NCI-H1930 (cell line): ENCODE measurements at regions not wholly inside any gene's neighbourhood (a gene's known extent, or its start where the extent isn't known, plus 50 kb on each side); places are given as distances from the start of the nearest gene placed in this dataset.
"Not testable (repeated sequence)": the region's sequence is repeated elsewhere in the genome, so short reads cannot be mapped to it uniquely, and the experiment has no call there.

Experiments
- DNase-seq, 2 experiments: peaks; one replicate each; lab custom pipeline; 2025; lab: John Stamatoyannopoulos, UW

- not testable (repeated sequence) for DNase-seq
Measured at GRCh38 chr18:14460364-14460763, 83.0 kb downstream of the POTEC start.

GRCh38 chr18:14459826-14460225 is 83.6 kb downstream of the POTEC start:
- not testable (repeated sequence) for DNase-seq

GRCh38 chr18:14458009-14458945 is 85.1 kb downstream of the POTEC start:
- not testable (repeated sequence) for DNase-seq

- not testable (repeated sequence) for DNase-seq
Measured at GRCh38 chr18:14450637-14451009, 92.8 kb downstream of the POTEC start.

- peak in 1 of 2 experiments; percentile 8 for DNase-seq
Measured at GRCh38 chr18:14449995-14450636, 93.3 kb downstream of the POTEC start.

- DNase-seq, result not testable (repeated sequence)
Measured at GRCh38 chr18:14449062-14449461, 94.3 kb downstream of the POTEC start.

- DNase-seq, result not testable (repeated sequence)
Measured at GRCh38 chr18:14447715-14448114, 95.7 kb downstream of the POTEC start.

GRCh38 chr18:14435460-14435859 is 107.9 kb downstream of the POTEC start:
- not testable (repeated sequence) for DNase-seq

- not testable (repeated sequence) for DNase-seq
Measured at GRCh38 chr18:14432371-14432770, 111.0 kb downstream of the POTEC start.

- peak in 1 of 2 experiments; percentile 15 for DNase-seq
Measured at GRCh38 chr18:14431031-14431521, 112.3 kb downstream of the POTEC start.

GRCh38 chr18:14415806-14416205 is 127.6 kb downstream of the POTEC start:
- not testable (repeated sequence) for DNase-seq

GRCh38 chr18:14415399-14415798 is 128.0 kb downstream of the POTEC start:
- DNase-seq, result not testable (repeated sequence)

- DNase-seq, result not testable (repeated sequence)
Measured at GRCh38 chr18:14395533-14395932, 147.9 kb downstream of the POTEC start.

GRCh38 chr18:14393563-14394103 is 149.8 kb downstream of the POTEC start:
- DNase-seq, result not testable (repeated sequence)

- not testable (repeated sequence) for DNase-seq
Measured at GRCh38 chr18:14392604-14393003, 150.8 kb downstream of the POTEC start.

- not testable (repeated sequence) for DNase-seq
Measured at GRCh38 chr18:14384961-14385360, 158.4 kb downstream of the POTEC start.

GRCh38 chr18:14382666-14383065 is 160.7 kb downstream of the POTEC start:
- not testable (repeated sequence) for DNase-seq

- DNase-seq, result not testable (repeated sequence)
Measured at GRCh38 chr18:14379489-14379888, 163.9 kb downstream of the POTEC start.

- not testable (repeated sequence) for DNase-seq
Measured at GRCh38 chr18:14378376-14378775, 165.0 kb downstream of the POTEC start.

GRCh38 chr18:14361346-14361745 is 182.1 kb downstream of the POTEC start:
- DNase-seq, result not testable (repeated sequence)

- not testable (repeated sequence) for DNase-seq
Measured at GRCh38 chr18:14357553-14358297, 185.7 kb downstream of the POTEC start.

GRCh38 chr18:14342170-14342569 is 201.2 kb downstream of the POTEC start:
- not testable (repeated sequence) for DNase-seq
